HG03457 (cell line): ENCODE measurements at regions not wholly inside any gene's neighbourhood (a gene's known extent, or its start where the extent isn't known, plus 50 kb on each side); places are given as distances from the start of the nearest gene placed in this dataset.

Experiments used
- ATAC-seq: cut with Tn5 transposase; IDR thresholded peaks from one replicate; pipeline ENCODE4 v1.9.1; 2021; ENCODE audit warnings: moderate number of reproducible peaks; ENCODE audit not compliant: unreplicated experiment

DNA sequence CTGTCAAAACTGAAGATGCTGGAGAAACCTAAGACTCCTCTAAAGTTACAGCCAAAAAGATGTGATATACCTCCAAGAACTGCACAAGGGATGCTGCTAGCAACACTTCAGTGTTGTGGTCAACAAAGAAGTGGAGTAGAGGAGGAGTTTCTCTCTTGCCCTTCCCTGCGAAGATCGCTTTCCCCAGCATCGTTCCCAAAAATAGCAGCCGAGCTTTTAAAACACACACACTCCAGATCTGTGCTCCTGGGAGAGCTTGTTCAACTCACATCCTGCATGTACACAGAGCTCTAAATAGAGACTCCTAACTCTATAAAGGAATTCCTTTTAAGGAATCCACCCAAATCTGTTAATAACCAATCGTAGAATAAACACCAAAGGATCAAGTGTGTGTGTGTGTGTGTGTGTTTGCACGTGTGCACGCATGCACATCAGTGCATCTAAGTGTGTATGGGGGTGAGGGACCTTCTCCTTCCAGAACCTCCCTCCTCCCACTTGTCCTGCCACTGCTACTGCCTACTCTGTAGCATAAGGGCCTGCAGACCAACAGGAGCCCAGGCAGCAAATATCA, 58.5 kb downstream of the PSMG1 start:
- ATAC-seq: no peak

DNA sequence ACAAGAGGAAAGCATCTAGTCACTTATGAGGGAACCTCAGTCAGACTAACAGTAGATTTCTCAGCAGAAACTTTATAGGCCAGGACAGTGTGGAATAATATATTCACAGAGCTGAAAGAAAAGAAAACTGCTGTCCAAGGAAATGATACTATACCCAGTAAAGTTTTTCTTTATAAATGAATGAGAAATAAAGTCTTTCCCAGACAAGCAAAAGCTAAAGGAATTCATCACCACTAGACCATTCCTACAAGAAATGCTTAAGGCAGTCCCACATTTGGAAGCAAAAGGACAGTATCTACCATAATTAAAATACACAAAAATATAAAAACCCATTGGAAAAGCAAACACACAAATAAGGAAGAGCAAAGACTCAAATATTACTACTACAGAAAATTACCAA, 59.9 kb downstream of the PSMG1 start:
- no peak for ATAC-seq

DNA sequence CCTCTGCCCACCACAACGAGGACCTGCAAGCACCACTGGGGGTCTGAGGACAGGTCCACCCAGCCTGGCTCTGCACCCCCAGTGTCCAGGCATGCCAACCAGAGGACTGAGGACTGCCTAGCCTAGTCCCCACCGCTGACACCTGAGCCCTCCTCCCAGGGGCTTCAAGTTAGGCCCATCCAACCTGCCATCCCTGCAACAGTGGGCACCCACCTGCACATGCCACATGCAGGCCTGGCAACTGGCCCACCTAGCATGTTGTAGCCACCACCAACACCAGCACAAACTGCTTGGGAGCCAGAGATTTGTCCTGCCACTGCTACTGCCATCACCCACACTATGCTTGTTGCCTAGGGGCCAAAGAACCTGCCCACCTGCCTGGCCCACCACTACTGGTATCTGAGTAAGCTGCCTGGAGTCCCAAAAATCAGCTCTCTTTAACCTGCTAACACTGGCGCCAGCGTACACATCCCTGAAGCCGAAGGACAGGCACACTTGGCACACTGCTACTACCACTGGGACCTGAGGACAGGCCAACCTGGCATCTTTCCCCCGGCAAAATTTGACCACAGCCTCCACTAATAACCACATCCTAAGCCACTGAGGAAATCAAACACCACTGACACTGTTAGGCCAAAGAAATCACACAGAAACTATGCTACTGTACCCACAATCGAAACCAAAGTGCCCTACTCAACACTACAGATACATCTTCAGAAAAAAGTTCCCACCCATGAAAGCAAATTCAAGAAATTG, 61.5 kb downstream of the PSMG1 start:
- ATAC-seq: no peak

DNA sequence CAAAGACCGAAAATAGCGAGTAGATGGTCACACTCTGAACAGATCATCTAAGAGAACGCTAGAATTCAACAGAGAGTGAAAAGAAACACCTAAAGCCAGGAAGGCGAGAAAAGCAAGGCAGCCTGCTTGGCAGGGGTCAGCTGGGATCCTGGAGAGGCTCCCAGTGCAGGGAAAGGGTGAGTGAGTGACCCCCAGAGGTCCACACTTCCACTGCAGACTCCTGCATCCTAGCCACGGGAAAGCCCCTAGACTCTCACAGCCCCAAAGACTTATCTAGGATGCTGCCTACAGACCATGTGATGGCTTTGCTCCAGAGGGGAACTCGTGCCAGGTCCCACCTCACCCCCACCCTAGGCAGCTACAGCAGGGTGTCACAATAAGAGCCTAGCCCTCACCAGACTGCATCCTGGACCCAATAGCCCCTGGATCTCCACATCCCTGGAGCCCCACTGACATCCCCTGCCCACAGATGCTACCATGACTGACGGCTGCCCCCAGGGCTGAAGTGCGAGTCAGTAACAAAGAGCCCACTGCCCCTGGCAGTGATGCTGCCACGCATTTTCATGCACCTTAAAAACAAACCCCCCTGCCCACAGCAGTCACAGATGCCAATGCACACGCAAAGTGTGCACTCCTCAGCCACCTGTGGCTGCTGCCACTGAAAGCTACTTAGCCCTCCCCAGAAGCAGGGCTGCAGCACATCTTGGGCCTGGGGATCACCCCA, 62.2 kb downstream of the PSMG1 start:
- no peak for ATAC-seq

DNA sequence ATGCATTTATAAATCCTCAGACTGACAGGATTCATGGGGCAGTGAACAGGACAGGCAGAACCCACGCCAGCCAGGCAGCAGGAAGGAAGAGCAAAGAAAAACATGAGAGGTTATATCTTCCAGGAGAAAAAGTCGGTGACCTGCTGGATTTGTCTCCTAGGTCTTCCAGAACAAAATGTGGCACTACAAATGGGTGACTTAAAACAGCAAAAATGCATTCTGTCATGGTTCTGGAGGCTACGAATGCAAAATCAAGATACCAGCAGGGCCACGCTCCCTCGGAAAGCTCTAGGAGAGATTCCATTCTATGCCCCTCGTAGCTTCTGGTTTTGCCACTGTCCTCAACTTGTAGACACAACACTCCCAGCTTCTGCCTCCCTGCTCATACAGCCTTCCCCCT, 63.4 kb downstream of the PSMG1 start:
- no peak for ATAC-seq

DNA sequence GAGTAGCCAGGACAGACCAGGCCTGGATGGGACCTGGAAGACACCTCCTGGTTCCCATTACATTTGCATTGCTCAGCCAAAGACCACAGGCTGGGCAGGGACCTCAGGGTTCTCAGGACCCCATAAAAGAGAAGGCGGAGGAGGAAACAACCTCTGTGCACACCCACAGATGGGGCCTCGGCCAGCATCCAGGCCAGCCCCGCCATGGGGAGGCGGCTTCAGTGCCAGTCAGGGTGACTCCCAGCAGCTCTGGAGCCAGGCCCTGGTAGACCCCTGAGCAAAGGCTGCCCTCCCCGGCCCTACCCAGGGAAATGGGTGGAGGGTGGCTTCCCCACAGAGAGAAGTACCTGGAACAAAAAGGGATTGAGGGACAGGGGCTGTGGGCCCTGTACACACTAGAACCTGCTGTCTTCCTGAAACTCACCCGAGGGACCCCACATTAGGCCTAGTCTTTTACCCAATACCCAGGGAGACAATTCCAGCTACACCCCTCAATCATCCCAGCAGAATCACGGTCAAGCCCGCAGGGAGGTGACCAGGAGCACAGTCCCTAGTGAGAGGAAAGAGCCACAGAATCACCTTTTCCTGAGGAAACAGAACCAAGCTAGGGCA, 64.5 kb downstream of the PSMG1 start:
- ATAC-seq: no peak

DNA sequence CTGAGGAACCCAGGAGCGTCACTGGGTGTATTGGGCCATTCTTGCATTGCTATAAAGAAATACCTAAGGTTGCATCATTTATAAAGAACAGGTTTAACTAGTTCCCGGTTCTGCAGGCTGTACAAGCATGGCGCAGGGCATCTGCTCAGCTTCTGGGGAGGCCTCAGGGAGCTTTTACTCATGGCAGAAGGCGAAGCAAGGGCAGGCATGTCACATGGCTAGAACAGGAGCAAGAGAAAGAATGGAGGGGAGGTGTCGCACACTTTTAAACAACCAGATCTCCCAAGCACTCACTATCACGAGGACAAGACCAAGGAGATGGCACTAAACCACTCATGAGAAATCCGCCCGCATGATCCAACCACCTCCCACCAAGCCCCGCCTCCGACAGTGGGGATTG, 65.2 kb downstream of the PSMG1 start:
- ATAC-seq: no peak

DNA sequence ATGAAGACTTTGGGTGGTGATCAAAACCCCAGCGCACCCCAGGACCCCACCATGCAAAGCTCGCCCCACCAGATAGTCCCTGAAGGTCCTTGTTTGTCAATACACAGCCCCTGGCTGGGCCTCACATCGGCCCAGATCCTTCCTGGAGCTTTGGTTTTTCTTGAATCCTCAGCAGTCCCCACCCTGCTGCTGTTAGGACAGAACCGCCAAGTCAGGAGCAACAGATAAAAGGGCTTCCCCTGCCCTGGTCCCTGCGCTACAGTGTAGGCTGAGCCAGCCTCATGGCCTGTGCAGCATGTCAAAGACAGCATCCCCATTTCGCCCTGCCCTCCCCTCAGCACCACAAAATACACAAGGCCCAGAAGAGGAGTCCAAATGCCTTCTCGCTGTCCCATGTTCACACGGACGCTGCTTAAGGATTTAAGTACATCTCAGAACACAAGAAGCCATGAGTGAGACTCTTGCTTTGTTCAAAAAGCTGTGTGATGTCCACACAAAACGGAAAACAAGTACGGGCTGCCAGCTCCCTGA, 65.7 kb downstream of the PSMG1 start:
- ATAC-seq: no peak

- no peak for ATAC-seq
These were observed 66.4 kb downstream of the PSMG1 start for GRCh38 chr21:39116761-39117439.

DNA sequence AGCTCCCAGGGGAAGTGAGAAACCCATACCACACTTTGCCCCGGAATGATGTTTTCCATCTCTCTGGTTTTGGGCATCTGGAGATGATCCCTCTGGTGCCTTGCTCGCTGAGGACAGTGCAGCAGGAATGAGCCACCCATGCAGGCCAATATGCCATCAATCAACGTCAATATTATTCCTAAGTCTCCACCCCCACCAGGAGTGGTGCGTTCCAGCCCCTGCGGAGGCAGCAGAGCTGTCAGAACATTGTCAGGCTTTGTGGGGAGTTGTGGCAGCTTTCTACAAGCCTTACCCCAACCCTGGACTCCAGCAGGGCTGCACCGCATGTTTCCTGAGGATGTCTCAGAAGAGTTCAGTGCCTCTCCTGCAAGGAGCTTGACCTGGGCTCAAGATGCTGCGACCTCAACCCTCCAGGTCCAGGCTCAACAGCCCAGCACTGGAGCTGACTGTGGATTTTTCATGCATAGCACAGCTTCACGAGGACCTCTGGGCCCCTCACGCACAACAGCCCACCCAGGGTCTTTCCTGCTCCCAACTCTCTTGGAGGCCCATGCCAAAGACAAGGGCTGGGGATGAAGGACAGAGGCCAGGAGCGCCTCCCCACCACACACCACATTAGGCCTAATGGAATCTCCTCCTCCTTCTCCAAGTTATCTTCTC, 67.5 kb downstream of the PSMG1 start:
- ATAC-seq: no peak

DNA sequence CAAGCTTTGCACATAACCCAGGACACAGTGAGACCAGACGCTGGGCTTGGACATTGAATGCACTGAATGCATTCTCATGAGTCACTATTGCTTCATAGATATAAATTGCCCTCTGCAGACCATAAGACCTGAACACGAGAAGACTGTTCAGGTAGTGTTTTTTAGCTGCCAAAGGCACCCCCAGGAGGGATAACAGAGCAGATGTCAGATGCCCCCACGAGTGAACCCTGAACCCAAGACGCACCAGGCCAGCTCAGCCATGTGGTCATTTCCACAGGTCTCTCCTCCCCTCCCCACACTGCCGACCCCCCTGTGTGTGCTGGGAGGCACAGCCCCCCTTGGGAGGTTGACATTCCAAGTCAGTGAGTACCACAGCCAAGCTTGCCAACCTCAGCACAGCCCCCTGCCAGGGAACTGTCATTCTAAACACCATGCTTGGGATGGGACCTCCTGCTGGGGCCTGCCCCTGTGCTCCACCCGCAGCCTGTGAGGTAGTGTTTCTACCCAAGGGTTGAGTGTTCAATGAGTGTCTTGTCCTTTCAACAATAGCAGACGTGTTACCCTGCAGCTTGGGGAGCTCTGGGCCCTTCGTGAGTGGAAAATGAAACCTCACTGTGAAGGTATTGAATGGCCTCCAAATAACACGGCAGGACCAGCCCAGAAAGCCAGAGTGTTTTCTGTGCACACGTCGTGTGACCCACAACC, 68.2 kb downstream of the PSMG1 start:
- no peak for ATAC-seq

DNA sequence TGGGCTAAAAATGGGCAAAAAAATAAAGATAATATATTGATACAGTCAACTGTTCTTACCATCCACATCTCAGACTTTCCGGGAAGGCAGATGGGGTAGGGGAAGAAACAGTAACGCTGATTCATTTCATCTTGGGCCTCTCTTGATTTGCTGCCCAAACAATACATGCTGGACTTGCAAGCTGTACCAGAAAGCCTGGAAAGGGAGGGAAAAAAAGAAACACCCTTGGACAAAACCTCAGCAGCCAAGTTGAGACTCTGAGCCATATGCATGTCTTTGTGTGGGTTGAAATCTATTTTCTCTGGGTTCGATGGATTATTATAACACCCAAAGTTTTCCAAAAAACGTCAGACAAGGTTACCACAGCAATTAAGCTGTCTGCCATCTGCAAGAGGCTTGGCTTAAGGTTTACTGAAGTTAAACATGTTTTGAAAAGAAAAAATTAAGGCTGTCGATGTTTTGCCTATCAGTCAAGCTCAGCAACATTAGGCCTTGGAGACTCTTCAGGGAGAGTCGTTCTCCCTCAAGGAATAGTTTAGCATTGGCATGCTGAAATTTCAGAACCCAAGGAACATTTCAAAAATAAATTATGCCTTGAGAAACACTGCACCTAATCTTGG, 71.2 kb downstream of the PSMG1 start:
- ATAC-seq: no peak

- no peak for ATAC-seq
These were observed 72.8 kb downstream of the PSMG1 start for GRCh38 chr21:39110431-39110830.

- no peak for ATAC-seq
These were observed 73.5 kb downstream of the PSMG1 start for GRCh38 chr21:39109596-39110210.

- ATAC-seq: no peak
These were observed 74.1 kb downstream of the PSMG1 start for GRCh38 chr21:39109163-39109530.

- ATAC-seq: no peak
These were observed 74.7 kb downstream of the PSMG1 start for GRCh38 chr21:39108291-39109162.

DNA sequence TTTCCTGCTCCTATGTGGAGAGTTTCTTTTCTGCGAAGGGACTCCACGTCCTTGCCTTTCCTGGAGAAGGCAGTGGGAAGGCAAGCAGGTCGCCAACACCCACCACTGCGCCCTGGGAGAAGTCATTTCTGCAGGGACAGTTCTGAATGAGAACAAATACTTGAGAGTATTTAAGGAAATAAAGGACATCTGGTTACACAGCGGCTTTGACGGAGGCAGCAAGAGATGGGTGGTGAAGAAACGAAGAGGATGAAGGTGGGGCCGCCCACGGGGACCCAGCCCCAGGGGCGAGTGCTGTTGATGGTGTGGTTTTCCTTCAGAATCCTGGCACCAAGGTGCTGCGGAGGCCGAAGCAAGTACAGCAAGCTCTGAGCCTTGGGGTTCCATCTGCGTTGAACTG, 75.5 kb downstream of the PSMG1 start:
- no peak for ATAC-seq

DNA sequence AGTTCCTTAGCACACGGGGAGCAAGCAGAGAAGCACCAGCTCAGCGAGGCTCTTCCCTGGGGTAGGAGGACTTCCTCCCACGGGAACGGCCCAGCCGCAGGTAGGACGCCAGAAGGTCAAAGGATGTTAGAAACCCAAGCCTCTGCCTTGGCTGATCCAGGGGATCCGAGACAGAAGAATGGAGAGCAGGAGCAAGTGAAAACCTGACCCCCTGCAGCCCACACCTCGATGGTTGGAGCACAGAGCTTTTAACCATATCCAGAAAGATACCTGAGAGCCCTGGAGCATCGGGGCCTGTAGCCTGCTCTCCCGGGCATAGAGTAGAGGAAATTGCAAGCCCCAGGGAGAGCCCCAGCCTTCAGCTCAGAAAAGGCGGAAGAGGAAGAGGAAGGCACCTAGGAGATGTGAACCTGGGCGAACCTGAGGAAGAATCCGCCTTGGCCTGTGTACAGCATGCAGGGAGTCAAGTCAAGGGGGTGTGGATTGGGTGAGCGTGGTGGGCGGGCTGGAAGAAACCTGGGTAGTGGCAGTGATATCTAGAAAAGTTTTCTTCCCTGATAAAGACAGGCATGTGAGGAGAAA, 76.3 kb downstream of the PSMG1 start:
- ATAC-seq: no peak
